ENCODE measurements at regions not wholly inside any gene's neighbourhood (a gene's known extent, or its start where the extent isn't known, plus 50 kb on each side); places are given as distances from the start of the nearest gene placed in this dataset.

- Histone ChIP-seq H3K27ac (no peak overlapping the region), H3K36me3 (no peaks in the 10 kb centered on the region), H3K9me3 (no peaks in the 10 kb centered on the region), H3K4me3 (no peak overlapping the region), H3K27me3 (no peaks in the 10 kb centered on the region), H3K4me1 (no peaks in the 10 kb centered on the region)
- 16 to 26% methylated on average over 1 of the region's 1 CpG for WGBS, 2 donors
- FAIRE-seq (no peak), ATAC-seq (no peak), DNase-seq (no peak)
- TF ChIP-seq CTCF (IDR thresholded peaks at IDR 0.05) = no peak
- intact Hi-C loops (cut with DNase I) = no loop called here
Measured at GRCh38 chr11:15390857-15391256, 276.1 kb downstream of the INSC start.

GRCh38 chr11:15396778-15397177 is 282.1 kb downstream of the INSC start:
- no peak for TF ChIP-seq CTCF (IDR thresholded peaks at IDR 0.05)
- intact Hi-C loops (cut with DNase I) = no loop called here
- no peaks in the 10 kb centered on the region for H3K27me3 ChIP-seq
- H3K36me3 ChIP-seq = no peaks in the 10 kb centered on the region
- WGBS, 2 donors = 54 to 73% methylated on average over 2 of the region's 2 CpGs
- no peak for DNase-seq
- no peak for ATAC-seq
- H3K4me3 ChIP-seq = no peak overlapping the region
- no peak for FAIRE-seq
- no peaks in the 10 kb centered on the region for H3K4me1 ChIP-seq
- no peaks in the 10 kb centered on the region for H3K9me3 ChIP-seq
- no peak overlapping the region for H3K27ac ChIP-seq

- no peak for TF ChIP-seq CTCF (IDR thresholded peaks at IDR 0.05)
- FAIRE-seq = no peak
- Histone ChIP-seq H3K27ac (no peak overlapping the region), H3K27me3 (no peaks in the 10 kb centered on the region), H3K4me1 (no peaks in the 10 kb centered on the region), H3K9me3 (no peaks in the 10 kb centered on the region), H3K4me3 (no peak overlapping the region), H3K36me3 (no peaks in the 10 kb centered on the region)
- no peak for DNase-seq
- intact Hi-C loops (cut with DNase I) = no loop called here
- no peak for ATAC-seq
- WGBS, 2 donors = 61 to 68% methylated on average over 3 of the region's 3 CpGs
Measured at GRCh38 chr11:15406851-15407351, 292.2 kb downstream of the INSC start.

GRCh38 chr11:15412054-15412453 is 297.3 kb downstream of the INSC start:
- DNase-seq = no peak
- TF ChIP-seq CTCF (IDR thresholded peaks at IDR 0.05) = no peak
- H3K4me1 ChIP-seq = no peaks in the 10 kb centered on the region
- no peaks in the 10 kb centered on the region for H3K9me3 ChIP-seq
- no peaks in the 10 kb centered on the region for H3K27me3 ChIP-seq
- intact Hi-C loops (cut with DNase I) = no loop called here
- FAIRE-seq = no peak
- no peak for ATAC-seq
- H3K36me3 ChIP-seq = no peaks in the 10 kb centered on the region
- WGBS, 2 donors = 80 to 81% methylated on average over 2 of the region's 2 CpGs
- H3K4me3 ChIP-seq = no peak overlapping the region
- no peak overlapping the region for H3K27ac ChIP-seq

GRCh38 chr11:15418921-15419320 is 304.2 kb downstream of the INSC start:
- intact Hi-C loops (cut with DNase I) = no loop called here
- no peak for FAIRE-seq

More at GRCh38 chr11:15418921-15419320, 304.2 kb downstream of the INSC start:
- DNase-seq = no peak
- 62 to 73% methylated on average over 3 of the region's 3 CpGs for WGBS, 2 donors
- no peak for TF ChIP-seq CTCF (IDR thresholded peaks at IDR 0.05)
- no peak for ATAC-seq
- Histone ChIP-seq H3K27ac (no peak overlapping the region), H3K4me3 (no peak overlapping the region), H3K4me1 (no peaks in the 10 kb centered on the region), H3K27me3 (no peaks in the 10 kb centered on the region), H3K36me3 (no peaks in the 10 kb centered on the region), H3K9me3 (no peaks in the 10 kb centered on the region)
